T-helper 17 cell (primary cell): ENCODE measurements at regions not wholly inside any gene's neighbourhood (a gene's known extent, or its start where the extent isn't known, plus 50 kb on each side); places are given as distances from the start of the nearest gene placed in this dataset.
"Not testable (repeated sequence)": the region's sequence is repeated elsewhere in the genome, so short reads cannot be mapped to it uniquely, and the experiment has no call there.

Experiments
- ATAC-seq: fragments of 150-1000 bp; cut with Tn5 transposase; 2 replicates; pipeline ENCODE4 v1.10.0; 2021; ENCODE audit warnings: mild to moderate bottlenecking, moderate library complexity
- DNase-seq, 3 donors: peaks; one replicate each; pipeline versions ENCODE4 v3.0.0 to v3.0.0-alpha.2; 2020 to 2021
- H3K9me3 ChIP-seq: one replicate; pipeline ENCODE4 v1.7.0; 2013; ENCODE audit warnings: low read length, mild to moderate bottlenecking; ENCODE audit not compliant: control insufficient read depth, poor library complexity, severe bottlenecking
- H3K27ac Mint-ChIP-seq: one replicate; pipeline ENCODE4 v1.8.0; 2022; ENCODE audit warnings: mild to moderate bottlenecking, moderate library complexity, mixed read lengths
- H3K27me3 Mint-ChIP-seq: one replicate; pipeline ENCODE4 v1.8.0; 2022; ENCODE audit warnings: mixed read lengths
- H3K36me3 Mint-ChIP-seq: one replicate; pipeline ENCODE4 v1.8.0; 2022; ENCODE audit warnings: low read depth, mixed read lengths
- H3K4me1 Mint-ChIP-seq: one replicate; pipeline ENCODE4 v1.8.0; 2022; ENCODE audit warnings: mild to moderate bottlenecking, mixed read lengths
- H3K4me3 Mint-ChIP-seq: one replicate; pipeline ENCODE4 v1.8.0; 2022; ENCODE audit warnings: mild to moderate bottlenecking, moderate library complexity, mixed read lengths

GRCh38 chr1:99062192-99062591 lies 57.5 kb upstream of the PLPPR5 start:
- Mint-ChIP-seq H3K4me3 (no peak overlapping the region), H3K4me1 (peaks cover 2% of the 10 kb centered on the region), H3K27ac (no peak overlapping the region), H3K27me3 (peaks cover 29% of the 10 kb centered on the region), H3K36me3 (no peaks in the 10 kb centered on the region)
- no peak for DNase-seq
- no peaks in the 10 kb centered on the region for H3K9me3 ChIP-seq
- no peak for ATAC-seq

GRCh38 chr1:99069146-99069545 lies 64.5 kb upstream of the PLPPR5 start:
- Mint-ChIP-seq H3K27me3 (peaks cover 16% of the 10 kb centered on the region), H3K4me1 (peaks cover 2% of the 10 kb centered on the region), H3K27ac (no peak overlapping the region), H3K36me3 (no peaks in the 10 kb centered on the region), H3K4me3 (no peak overlapping the region)
- H3K9me3 ChIP-seq, result no peaks in the 10 kb centered on the region
- ATAC-seq, result no peak
- no peak for DNase-seq

GRCh38 chr1:99078529-99078928 lies 73.9 kb upstream of the PLPPR5 start:
- DNase-seq, H3K27ac Mint-ChIP-seq, H3K4me3 Mint-ChIP-seq, ATAC-seq, H3K9me3 ChIP-seq, H3K4me1 Mint-ChIP-seq, H3K36me3 Mint-ChIP-seq, H3K27me3 Mint-ChIP-seq: not testable (repeated sequence)

- no peak for ATAC-seq
- no peak for DNase-seq
- H3K27ac Mint-ChIP-seq, result no peak overlapping the region
- H3K4me1 Mint-ChIP-seq, result no peaks in the 10 kb centered on the region
- H3K9me3 ChIP-seq, result no peaks in the 10 kb centered on the region
- H3K27me3 Mint-ChIP-seq, result no peaks in the 10 kb centered on the region
- no peaks in the 10 kb centered on the region for H3K36me3 Mint-ChIP-seq
- H3K4me3 Mint-ChIP-seq, result no peak overlapping the region
Measured at GRCh38 chr1:99082366-99082765, 77.7 kb upstream of the PLPPR5 start.

- no peaks in the 10 kb centered on the region for H3K27me3 Mint-ChIP-seq
- H3K9me3 ChIP-seq, result no peaks in the 10 kb centered on the region
- DNase-seq, result no peak
- no peak overlapping the region for H3K27ac Mint-ChIP-seq
- H3K4me1 Mint-ChIP-seq, result no peaks in the 10 kb centered on the region
- no peak for ATAC-seq
- H3K4me3 Mint-ChIP-seq, result no peak overlapping the region
- no peaks in the 10 kb centered on the region for H3K36me3 Mint-ChIP-seq
Measured at GRCh38 chr1:99083338-99083737, 78.7 kb upstream of the PLPPR5 start.

- DNase-seq, result no peak
- H3K4me1 Mint-ChIP-seq, result no peaks in the 10 kb centered on the region
- no peak for ATAC-seq
- H3K4me3 Mint-ChIP-seq, result no peak overlapping the region
- H3K27ac Mint-ChIP-seq, result no peak overlapping the region
- no peaks in the 10 kb centered on the region for H3K36me3 Mint-ChIP-seq
- H3K27me3 Mint-ChIP-seq, result no peaks in the 10 kb centered on the region
- H3K9me3 ChIP-seq, result no peaks in the 10 kb centered on the region
Measured at GRCh38 chr1:99084562-99084961, 79.9 kb upstream of the PLPPR5 start.

GRCh38 chr1:99086057-99086456 lies 81.4 kb upstream of the PLPPR5 start:
- ATAC-seq (no peak), DNase-seq (no peak)
- Mint-ChIP-seq H3K4me3 (no peak overlapping the region), H3K27me3 (no peaks in the 10 kb centered on the region), H3K36me3 (no peaks in the 10 kb centered on the region), H3K27ac (no peak overlapping the region), H3K4me1 (no peaks in the 10 kb centered on the region)
- no peaks in the 10 kb centered on the region for H3K9me3 ChIP-seq

GRCh38 chr1:99098589-99098988 lies 93.9 kb upstream of the PLPPR5 start:
- DNase-seq (no peak), ATAC-seq (no peak)
- H3K36me3 Mint-ChIP-seq, result peaks cover 2% of the 10 kb centered on the region
- no peak overlapping the region for H3K27ac Mint-ChIP-seq
- no peaks in the 10 kb centered on the region for H3K27me3 Mint-ChIP-seq
- H3K4me3 Mint-ChIP-seq, result no peak overlapping the region
- no peaks in the 10 kb centered on the region for H3K4me1 Mint-ChIP-seq
- H3K9me3 ChIP-seq, result no peaks in the 10 kb centered on the region

- no peak for ATAC-seq
- no peaks in the 10 kb centered on the region for H3K9me3 ChIP-seq
- no peaks in the 10 kb centered on the region for H3K36me3 Mint-ChIP-seq
- DNase-seq, result no peak
- no peak overlapping the region for H3K27ac Mint-ChIP-seq
- no peaks in the 10 kb centered on the region for H3K27me3 Mint-ChIP-seq
- no peak overlapping the region for H3K4me3 Mint-ChIP-seq
- peaks cover 11% of the 10 kb centered on the region for H3K4me1 Mint-ChIP-seq
Measured at GRCh38 chr1:99106274-99106673, 101.6 kb upstream of the PLPPR5 start.

GRCh38 chr1:99107680-99108079 lies 103.0 kb upstream of the PLPPR5 start:
- H3K4me3 Mint-ChIP-seq, result no peak overlapping the region
- H3K27me3 Mint-ChIP-seq, result no peaks in the 10 kb centered on the region
- no peak overlapping the region for H3K27ac Mint-ChIP-seq
- peaks cover 11% of the 10 kb centered on the region for H3K4me1 Mint-ChIP-seq
- ATAC-seq (no peak), DNase-seq (no peak)
- no peaks in the 10 kb centered on the region for H3K36me3 Mint-ChIP-seq
- no peaks in the 10 kb centered on the region for H3K9me3 ChIP-seq

GRCh38 chr1:99110140-99111041 lies 105.7 kb upstream of the PLPPR5 start:
- Mint-ChIP-seq H3K27me3 (no peaks in the 10 kb centered on the region), H3K36me3 (no peaks in the 10 kb centered on the region), H3K4me1 (peaks cover 11% of the 10 kb centered on the region), H3K4me3 (no peak overlapping the region), H3K27ac (no peak overlapping the region)
- ATAC-seq (no peak), DNase-seq (no peak)
- no peaks in the 10 kb centered on the region for H3K9me3 ChIP-seq

- no peak overlapping the region for H3K4me3 Mint-ChIP-seq
- H3K4me1 Mint-ChIP-seq, result peaks cover 5% of the 10 kb centered on the region
- ATAC-seq, result no peak
Measured at GRCh38 chr1:99115231-99115630, 110.6 kb upstream of the PLPPR5 start.

GRCh38 chr1:99119188-99119587 lies 114.5 kb upstream of the PLPPR5 start:
- DNase-seq (no peak), ATAC-seq (no peak)
- H3K36me3 Mint-ChIP-seq, result no peaks in the 10 kb centered on the region
- no peaks in the 10 kb centered on the region for H3K9me3 ChIP-seq
- H3K4me3 Mint-ChIP-seq, result no peak overlapping the region
- H3K27ac Mint-ChIP-seq, result no peak overlapping the region
- H3K4me1 Mint-ChIP-seq, result no peaks in the 10 kb centered on the region
- H3K27me3 Mint-ChIP-seq, result no peaks in the 10 kb centered on the region

More at GRCh38 chr1:99115231-99115630, 110.6 kb upstream of the PLPPR5 start:
- Mint-ChIP-seq H3K27ac (no peak overlapping the region), H3K27me3 (no peaks in the 10 kb centered on the region), H3K36me3 (no peaks in the 10 kb centered on the region)
- no peaks in the 10 kb centered on the region for H3K9me3 ChIP-seq
- DNase-seq, result no peak

- Mint-ChIP-seq H3K4me1 (no peaks in the 10 kb centered on the region), H3K36me3 (no peaks in the 10 kb centered on the region), H3K27me3 (no peaks in the 10 kb centered on the region), H3K4me3 (no peak overlapping the region), H3K27ac (no peak overlapping the region)
- DNase-seq (no peak), ATAC-seq (no peak)
- no peaks in the 10 kb centered on the region for H3K9me3 ChIP-seq
Measured at GRCh38 chr1:99122039-99122438, 117.4 kb upstream of the PLPPR5 start.
